ENCODE measurements at regions not wholly inside any gene's neighbourhood (a gene's known extent, or its start where the extent isn't known, plus 50 kb on each side); places are given as distances from the start of the nearest gene placed in this dataset.
"Not testable (repeated sequence)": the region's sequence is repeated elsewhere in the genome, so short reads cannot be mapped to it uniquely, and the experiment has no call there.

DNA sequence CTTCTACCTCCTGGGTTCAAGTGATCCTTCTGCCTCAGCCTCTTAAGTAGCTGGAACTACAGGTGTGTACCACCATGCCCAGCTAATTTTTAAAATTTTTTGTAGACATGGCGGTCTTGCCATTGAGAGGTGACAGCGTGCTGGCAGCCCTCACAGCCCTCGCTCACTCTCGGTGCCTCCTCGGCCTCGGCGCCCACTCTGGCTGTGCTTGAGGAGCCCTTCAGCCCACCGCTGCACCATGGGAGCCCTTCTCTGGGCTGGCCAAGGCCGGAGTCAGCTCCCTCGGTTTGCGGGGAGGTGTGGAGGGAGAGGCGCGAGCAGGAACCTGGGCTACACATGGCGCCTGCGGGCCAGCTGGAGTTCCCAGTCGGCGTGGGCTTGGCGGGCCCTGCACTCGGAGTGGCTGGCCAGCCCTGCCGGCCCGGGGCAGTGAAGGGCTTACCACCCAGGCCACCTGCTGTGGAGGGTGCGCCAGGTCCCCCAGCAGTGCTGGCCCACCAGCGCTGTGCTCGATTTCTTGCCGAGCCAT is 111.1 kb downstream of the RAP2A start:
- not testable (repeated sequence) for TF ChIP-seq CTCF, EP300 (IDR thresholded peaks at IDR 0.05)
